ENCODE measurements at regions not wholly inside any gene's neighbourhood (a gene's known extent, or its start where the extent isn't known, plus 50 kb on each side); places are given as distances from the start of the nearest gene placed in this dataset.

DNA sequence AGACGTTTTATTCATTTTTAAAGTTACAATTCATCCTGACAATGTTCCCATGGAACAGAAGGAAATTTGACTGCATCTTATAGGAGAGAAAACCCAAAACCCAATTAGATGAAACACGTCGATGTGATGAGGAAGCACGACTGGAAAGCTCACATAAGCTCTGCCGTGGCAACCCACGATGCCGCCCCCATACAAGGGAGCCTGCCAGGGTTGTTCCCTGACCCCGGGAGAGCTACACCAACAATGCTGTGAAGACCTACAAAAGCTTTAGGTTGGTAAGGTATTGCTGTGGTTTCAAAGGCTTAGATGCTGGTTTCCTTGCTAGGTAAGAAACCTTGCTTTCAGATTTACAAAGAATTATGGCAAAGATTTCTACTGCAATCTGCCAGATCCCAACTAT, 393.1 kb downstream of the KLF12 start:
- H3K27ac ChIP-seq = peak overlapping the region in 1 of 21 experiments; percentile 12
- peak overlapping the region in 1 of 7 experiments; percentile 2 for H3K4me3 ChIP-seq

DNA sequence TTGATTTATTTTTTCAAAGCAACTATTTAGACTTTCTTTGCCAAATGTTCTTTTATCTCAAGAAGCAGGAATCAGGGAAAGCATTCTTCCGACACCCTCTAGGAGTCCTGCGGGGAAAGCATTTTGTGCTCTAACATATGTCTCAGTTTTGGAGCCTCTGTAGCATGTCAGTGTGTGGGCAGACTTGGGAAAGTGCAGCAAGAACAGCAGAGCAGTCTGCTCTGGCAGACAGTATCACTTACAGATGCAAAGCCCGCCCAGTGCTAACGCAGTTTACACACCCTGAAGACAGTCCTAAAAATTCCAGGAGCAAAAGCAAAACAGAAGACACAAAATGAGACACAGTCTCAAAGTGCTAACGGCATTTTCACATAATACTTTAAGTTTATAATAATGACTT, 393.5 kb downstream of the KLF12 start:
- H3K27ac ChIP-seq = peak overlapping the region in 2 of 21 experiments; percentile 12 to 23
- peak overlapping the region in 1 of 7 experiments; percentile 2 for H3K4me3 ChIP-seq

DNA sequence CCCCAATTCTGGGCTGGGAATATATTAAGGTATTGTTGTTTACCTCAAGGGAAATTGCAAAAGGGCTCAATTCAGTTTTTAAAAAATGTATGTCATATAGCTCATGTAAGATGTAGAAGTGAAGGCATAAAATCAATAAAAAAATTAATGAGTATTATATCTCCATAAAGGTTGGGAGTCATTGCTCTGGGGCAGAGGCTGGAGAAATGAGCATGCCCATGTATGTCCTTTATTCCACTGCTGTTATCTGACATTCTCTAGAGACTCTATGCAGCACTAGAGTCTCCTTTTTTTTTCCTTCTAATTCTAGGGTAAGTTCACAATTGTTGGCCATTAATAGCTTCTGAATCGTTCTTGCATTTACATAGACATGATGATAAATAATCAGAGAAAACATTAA, 394.8 kb downstream of the KLF12 start:
- H3K4me3 ChIP-seq = no peak overlapping the region
- H3K27ac ChIP-seq = no peak overlapping the region

DNA sequence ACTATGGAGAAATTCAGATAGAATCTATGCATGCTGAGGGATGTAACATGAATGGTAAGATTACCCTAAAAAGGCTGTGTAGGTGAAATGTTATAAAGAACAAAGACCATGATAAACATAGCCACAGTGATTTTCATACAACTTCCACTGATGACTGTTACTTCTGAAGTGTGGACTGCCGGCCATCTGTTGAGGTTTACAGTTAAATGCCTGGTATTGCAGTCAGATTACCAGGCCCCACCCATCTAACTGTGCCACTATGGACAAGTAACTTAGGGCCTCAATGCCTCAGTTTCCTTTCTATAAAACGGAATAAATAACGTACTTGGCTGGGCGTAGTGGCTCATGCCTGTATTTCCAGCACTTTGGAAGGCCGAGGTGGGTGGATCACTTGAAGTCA, 395.6 kb downstream of the KLF12 start:
- no peak overlapping the region for H3K27ac ChIP-seq
- no peak overlapping the region for H3K4me3 ChIP-seq

DNA sequence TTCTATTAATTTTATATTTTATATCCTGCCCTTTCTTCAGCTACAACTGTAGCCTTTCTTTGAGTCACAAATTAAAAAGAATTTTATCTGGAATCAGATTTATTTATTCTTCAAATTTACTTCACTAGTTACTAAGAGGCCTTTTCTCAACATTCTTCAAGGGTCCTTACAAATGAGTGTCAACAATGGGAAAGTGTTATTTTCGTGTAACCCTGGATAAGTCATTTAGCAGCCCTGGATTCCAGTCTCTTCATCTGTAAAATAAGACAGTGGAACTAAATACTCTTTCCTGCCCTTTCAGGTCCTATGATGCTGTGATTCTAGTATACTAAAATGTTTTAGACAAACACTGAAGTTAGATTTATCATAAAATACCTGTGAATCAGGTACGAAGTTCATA, 397.0 kb downstream of the KLF12 start:
- Histone ChIP-seq H3K27ac (no peak overlapping the region), H3K4me3 (no peak overlapping the region)

DNA sequence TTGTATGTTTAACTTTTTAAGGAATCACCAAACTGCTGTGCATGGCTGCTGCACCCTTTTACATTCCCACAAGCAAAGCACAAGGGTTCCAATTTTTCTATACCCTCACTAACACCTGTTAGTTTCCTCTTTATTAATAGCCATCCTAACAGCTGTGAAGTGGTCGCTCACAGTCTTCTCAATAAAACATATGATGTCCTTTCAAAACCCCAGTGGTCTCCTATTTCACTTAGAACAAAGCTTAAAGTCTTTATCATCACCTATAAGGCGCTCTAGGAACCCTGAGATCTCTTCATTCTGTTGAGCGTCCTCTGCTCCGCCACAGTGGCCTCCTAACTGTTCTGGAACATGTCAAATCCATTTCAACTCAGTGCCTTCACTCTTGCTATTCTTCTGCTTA, 400.5 kb downstream of the KLF12 start:
- H3K27ac ChIP-seq = no peak overlapping the region

DNA sequence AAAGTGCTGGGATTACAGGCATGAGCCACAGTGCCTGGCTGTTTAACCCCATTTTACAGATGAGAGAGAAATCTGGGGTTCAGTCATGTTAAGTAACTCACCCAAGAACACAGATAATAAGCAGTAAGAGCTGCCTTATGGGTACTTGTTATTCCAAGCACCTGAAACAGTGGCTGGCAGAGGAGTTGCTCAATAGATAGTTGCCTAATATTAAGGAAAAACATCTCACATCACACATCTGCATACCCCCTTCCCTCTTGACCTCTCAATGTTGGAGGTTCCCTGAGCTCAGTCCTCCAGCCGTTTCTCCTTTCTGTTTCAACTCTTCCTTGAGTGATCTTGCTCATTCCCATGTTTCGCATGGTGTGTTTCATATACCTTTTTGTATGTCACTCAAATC, 401.9 kb downstream of the KLF12 start:
- Histone ChIP-seq H3K4me3 (no peak overlapping the region), H3K27ac (no peak overlapping the region)

More for the DNA sequence above, 400.5 kb downstream of the KLF12 start:
- no peak overlapping the region for H3K4me3 ChIP-seq

DNA sequence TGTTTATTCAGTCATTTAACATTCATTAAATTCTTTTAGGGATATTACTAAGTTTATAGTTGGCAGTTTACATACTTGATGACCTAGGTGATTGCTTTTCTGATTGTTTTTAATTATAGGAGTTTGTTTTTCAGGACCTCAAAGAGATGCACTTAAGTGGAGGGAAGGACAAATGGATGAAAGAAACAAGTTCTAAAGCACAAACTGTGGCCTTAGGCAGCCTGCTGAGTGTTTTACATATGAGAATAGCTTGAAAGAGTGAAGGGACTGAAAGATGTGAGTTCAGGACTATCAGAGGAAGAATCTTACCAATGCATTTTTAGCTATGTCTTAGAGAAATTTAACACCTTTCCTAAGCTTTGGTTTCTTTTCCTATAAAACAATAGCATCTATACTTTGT, 402.6 kb downstream of the KLF12 start:
- H3K4me3 ChIP-seq = no peak overlapping the region

DNA sequence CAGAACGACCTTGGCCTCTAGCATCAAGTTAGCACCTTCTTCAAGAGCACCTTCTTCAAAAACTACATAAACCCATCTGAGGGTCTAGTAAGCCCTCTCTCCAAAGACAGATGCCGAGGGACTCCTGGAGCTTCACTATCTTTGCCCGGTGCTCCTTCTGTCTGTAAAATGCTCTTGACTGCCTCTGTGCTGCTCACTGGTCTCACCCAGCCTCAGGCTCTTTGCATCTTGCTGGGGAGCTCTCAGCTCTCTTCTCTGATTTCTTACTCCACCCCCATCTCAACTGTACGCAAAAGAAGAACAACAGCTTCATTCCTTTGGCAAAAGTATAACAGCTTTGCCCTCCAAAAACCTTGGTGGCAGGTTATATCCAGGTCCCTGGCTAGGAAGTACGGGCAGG, 404.2 kb downstream of the KLF12 start:
- no peak overlapping the region for H3K27ac ChIP-seq
- no peak overlapping the region for H3K4me3 ChIP-seq

More for the DNA sequence above, 402.6 kb downstream of the KLF12 start:
- H3K27ac ChIP-seq = no peak overlapping the region

DNA sequence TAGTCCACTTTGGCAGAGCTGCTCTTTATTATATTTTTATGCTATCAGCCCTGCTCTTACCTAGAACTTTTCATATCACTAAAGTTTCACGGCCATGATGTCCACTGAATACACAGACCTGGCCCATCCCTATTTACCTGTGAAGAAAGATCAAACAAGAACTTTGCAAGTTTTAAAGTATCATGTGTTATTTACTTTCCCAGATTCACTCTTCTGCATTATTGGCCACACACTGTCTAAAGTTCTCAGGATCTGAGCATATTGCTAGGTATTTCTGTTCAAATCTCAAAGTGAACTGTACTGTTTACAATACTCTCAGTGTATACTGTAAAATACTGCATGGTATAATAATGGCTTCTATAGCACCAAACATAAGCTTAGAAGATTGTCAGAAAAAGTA, 405.2 kb downstream of the KLF12 start:
- Histone ChIP-seq H3K4me3 (no peak overlapping the region), H3K27ac (no peak overlapping the region)

DNA sequence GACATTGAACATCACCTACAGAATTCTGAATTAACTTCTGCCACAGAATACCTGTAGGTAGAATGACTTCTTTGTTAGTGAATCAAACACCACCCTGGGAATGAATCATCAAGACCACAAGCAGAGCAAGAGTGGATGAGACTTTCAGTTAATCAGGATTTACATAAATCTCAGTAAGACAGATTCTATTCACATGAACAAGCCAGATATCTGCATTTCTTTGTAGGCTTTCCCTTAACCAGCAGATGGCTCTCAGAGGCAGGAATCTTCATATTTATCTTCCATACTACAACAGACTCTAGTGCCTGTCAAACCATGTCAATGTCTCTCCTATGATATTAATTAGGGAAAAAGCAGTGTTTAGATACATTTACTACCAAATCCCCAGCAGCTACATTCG, 412.1 kb downstream of the KLF12 start:
- no peak overlapping the region for H3K4me3 ChIP-seq
- no peak overlapping the region for H3K27ac ChIP-seq

DNA sequence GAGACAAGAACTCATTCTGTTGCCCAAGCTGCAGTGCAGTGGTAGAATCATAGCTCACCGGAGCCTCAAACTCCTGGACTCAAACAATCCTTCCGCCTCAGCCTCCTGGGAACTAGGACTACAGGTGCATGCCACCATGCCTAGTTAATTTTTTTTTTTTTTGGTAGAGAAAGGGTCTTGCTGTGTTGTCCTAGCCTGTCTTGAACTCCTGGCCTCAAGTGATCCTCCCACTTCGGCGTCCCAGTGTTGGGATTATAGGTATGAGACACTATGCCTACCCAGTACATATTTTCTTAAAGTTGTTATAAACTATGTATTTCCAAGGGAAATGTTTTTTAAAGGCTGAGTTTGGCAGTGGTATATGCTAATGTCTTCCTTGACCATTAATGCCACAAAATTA, 412.6 kb downstream of the KLF12 start:
- Histone ChIP-seq H3K27ac (no peak overlapping the region), H3K4me3 (no peak overlapping the region)

DNA sequence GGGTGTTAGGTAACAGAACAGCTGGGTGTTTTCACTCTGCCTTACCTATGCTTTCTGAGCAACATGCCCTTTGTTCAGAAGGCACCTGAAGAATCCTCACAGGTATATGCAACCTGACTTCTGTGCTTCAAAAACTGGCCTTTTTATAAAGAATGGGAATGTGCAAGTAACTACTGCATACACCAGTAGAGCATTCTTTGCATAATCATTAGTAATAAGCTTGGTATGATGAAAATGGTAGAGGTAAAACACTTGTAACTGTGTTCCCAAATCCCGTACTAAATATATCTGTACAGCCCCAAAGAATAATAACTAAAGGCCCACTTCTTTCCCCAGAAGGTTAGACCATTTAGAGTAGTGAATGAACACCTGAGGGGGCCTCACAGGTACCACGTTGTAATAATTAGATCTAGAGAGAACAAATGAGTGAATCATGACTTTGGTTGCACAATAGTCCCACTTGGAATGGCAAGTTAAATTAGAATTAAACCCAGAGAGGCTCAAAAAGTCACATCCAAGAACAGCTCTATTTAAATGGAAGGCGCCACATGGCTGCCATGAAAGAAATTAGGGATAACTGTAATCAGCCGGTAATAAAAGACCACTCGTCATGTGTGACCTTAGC, 413.9 kb downstream of the KLF12 start:
- Histone ChIP-seq H3K4me3 (no peak overlapping the region), H3K27ac (no peak overlapping the region)

DNA sequence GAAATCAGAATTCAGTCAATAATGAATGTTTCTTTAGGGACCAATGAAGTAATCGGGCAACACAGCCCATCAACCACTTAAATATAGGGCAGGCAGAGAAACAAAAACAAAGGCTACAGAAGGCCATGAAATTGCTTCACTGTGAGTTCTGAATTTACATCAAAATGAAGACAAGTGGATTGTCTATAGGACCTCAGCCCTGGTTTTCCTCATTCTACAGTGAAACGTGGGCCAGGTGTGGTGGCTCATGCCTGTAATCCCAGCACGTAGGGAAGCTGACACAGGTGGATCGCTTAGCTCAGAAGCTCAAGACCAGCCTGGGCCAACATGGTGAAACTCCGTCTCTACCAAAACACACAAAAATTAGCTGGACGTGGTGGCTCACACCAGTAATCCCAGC, 416.0 kb downstream of the KLF12 start:
- Histone ChIP-seq H3K27ac (peak overlapping the region in 1 of 21 experiments; percentile 26), H3K4me3 (no peak overlapping the region)

DNA sequence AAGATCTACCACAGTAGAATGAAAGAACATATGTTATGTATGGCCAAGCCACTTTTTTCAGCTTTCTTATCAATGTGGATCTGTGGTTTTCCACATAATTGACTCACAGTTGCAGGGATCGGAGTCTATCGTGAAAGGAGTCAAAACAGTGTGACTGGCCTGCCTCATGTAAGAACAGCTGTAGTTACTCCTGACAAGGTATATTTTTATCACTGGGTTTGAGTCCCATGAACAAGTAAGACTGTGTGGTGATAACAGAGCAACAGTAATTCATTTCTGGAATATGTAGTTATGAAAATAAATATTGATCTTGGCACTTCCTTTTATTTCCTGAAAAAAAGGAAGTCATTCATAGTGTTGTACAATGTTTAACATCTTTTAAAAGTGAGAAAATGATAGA, 416.6 kb downstream of the KLF12 start:
- Histone ChIP-seq H3K27ac (peak overlapping the region in 1 of 21 experiments; percentile 8), H3K4me3 (no peak overlapping the region)

DNA sequence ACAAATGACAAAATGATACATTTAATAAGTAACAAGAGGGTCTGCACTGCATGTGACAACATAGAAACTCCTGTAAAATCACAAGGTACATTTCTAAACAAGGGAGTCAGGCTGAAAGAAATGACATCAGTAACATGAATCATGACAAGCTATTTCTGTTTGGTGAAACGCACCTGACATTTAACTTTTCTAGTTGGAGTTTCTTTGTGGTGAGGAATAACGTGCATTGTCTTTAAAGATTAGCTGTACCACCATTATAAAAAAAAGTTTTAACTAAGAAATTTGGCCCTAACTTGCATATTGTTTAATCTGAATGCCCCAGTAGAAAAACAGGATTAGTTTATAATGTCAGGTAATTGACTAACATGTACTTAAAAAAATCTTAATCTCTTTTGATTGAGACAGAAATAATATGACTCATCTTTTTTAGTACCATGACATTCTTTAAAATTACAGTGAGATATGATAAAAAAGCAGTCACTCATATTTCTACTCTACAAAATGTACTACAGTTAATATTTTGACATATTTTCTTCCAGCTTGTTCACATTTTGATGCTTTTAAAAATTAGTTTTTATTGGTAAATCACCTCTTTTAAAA, 418.2 kb downstream of the KLF12 start:
- Histone ChIP-seq H3K4me3 (no peak overlapping the region), H3K27ac (peak overlapping the region in 5 of 21 experiments; percentile 1 to 76 (median 40))

DNA sequence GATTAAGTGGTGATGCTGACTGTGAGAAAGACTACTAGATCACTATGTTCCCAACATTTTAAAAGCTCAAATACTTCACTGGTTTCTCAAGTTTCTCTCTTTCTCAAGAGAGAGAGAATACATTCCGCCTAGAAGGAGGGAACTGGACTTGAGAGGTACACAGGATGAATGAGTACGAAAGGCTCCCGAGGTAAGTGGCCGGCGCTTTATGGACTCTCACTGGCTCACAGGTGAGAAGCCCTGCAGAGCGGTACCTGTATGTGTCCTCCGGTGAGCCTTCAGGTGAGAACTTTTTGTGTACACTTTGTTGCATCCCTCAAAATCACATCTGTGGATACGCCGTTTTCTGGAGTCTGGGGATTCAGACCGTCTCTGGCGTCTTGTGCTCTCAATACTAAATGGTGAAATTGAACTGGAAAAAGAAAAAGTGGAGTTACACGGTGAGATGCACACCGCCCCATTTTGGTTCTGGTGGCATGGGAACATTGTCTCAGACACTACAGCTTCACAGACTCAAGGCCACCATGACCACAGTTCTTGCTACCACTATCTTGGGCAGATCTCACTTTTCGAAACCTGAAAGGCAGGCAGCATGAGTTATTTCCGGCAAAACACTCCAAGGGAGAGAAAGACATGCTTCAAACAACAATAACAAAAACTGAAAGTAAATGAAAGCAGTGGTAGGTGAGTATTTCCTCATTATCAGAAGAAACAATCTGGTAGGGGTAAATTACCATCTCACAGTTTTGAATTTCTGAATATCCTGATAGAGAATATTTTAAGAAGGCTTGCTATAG, 418.9 kb downstream of the KLF12 start:
- Histone ChIP-seq H3K27ac (peak overlapping the region in 7 of 21 experiments; percentile 1 to 76 (median 37)), H3K4me3 (no peak overlapping the region)

DNA sequence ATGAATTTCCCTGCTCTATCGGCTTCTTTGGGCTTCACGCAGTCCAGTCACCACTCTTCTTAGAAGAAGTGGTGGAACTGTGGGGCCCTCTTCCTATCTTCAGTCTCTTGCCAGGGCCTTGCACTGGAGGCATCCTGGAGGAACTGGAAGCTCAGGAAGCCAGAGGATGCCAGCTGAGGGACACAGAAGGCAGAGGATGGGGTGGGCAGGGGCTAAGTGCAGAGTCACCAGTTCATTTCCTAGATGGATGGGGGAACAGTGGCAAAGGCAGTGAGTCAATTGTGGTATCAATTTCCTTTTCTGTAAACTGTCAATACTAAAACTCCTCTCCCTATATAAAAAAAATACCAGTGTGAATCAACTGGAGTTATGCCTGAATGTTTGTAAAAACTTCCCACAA, 419.7 kb downstream of the KLF12 start:
- peak overlapping the region in 3 of 21 experiments; percentile 31 to 76 (median 40) for H3K27ac ChIP-seq
- H3K4me3 ChIP-seq = no peak overlapping the region

DNA sequence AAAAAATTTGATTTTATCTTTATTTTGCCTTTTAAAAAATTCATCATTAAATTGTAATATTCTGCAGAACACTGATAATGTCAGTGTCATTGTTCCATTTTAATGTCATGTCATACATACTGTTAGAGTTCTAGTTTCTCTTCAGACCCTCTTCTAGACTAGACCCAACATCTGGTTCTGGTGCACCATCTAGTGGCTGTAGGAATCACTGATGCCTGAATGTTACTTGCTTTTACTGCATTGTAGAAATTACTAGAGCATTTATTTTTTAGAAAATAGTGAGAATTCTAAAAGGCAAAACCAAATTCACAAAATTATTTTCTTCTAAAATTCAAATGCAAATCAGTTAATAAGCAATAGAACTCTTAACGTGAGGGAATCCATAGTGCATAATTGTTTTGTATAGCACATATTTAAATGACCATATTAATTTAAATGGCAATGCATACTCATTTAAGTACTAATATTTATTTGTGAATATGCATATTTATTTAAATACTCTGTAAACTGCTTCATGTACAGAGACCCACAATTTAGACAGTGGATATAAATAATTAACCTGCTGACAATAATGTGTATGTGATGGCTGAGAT, 425.7 kb downstream of the KLF12 start:
- Histone ChIP-seq H3K27ac (no peak overlapping the region), H3K4me3 (no peak overlapping the region)

DNA sequence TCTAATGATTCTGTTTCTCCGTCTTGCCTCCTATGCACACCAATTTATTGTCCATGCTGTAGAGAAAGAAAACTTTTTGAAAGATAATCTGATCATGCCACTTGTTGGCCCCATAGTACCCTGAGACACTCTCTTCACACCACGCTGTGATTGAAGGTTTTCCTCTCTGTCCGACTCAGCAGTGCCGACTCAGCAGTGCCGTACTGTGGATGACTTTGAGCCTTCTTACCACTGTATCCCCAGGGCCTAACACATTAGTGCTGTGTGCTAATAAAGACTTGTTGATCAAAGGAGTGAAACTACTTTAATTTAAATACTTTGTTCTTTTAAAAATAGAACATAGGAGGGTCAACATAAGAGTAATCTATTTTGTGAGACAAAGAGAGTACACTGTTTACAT, 429.6 kb downstream of the KLF12 start:
- Histone ChIP-seq H3K27ac (peak overlapping the region in 13 of 21 experiments; percentile 6 to 75 (median 51)), H3K4me3 (no peak overlapping the region)

DNA sequence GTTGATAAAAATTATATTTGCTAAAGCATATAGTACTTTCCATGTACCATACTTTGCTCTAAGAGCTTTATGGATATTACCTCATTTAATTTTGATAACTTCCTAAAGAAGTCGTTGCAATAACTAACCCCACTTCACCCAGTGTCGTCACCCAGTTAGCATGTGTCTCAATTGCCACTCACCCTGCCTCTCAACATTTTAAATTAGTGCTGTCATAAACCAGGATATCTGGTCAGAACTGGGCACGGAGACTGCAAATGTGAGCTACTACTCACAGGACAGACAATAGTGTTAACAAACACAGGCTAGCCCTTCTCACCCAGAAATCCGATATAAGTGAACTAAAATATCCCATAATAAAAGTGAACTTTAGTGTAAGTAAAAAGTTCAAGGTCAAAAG, 430.6 kb downstream of the KLF12 start:
- Histone ChIP-seq H3K4me3 (no peak overlapping the region), H3K27ac (peak overlapping the region in 13 of 21 experiments; percentile 6 to 80 (median 65))
